ENCODE measurements at regions not wholly inside any gene's neighbourhood (a gene's known extent, or its start where the extent isn't known, plus 50 kb on each side); places are given as distances from the start of the nearest gene placed in this dataset.

DNA sequence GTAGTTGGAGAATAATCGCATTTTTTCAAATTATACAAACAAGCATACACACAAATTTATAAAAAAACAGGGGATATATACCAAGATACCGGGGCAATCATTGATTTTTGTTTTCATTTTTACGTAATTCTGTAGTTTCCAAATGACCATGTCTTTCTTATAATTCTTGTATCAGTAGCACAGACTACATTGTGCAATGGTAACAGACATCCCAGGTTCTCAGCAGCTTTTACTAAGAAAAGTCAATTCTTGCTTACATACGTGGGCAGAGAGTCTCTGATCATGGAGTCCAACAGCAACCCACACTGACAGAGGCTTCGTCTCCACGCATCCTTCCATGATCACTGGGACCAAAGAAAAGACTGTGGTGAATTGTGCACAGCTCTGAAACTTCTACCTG is 441.3 kb downstream of the TBL1XR1 start:
- no peak overlapping the region for H3K4me3 ChIP-seq (replicated peaks; ENCODE audit: insufficient read depth, low read length)
- no peak for DNase-seq (ENCODE audit: low read depth in 1 of 2, low spot score in 1 of 2)
- H3K27me3 ChIP-seq (ENCODE audit: insufficient read depth, poor library complexity, severe bottlenecking): no peaks in the 10 kb centered on the region
- no peak overlapping the region for H3K27ac ChIP-seq (replicated peaks)
- TF ChIP-seq GABPA (IDR thresholded peaks at IDR 0.05; ENCODE audit: low read depth) (no peak), SPI1 (IDR thresholded peaks at IDR 0.05; ENCODE audit: borderline replicate concordance, low read depth) (no peak), POLR2AphosphoS5 (IDR thresholded peaks at IDR 0.05; ENCODE audit: low read depth) (no peak)
- TF ChIP-seq, protein P1, sequence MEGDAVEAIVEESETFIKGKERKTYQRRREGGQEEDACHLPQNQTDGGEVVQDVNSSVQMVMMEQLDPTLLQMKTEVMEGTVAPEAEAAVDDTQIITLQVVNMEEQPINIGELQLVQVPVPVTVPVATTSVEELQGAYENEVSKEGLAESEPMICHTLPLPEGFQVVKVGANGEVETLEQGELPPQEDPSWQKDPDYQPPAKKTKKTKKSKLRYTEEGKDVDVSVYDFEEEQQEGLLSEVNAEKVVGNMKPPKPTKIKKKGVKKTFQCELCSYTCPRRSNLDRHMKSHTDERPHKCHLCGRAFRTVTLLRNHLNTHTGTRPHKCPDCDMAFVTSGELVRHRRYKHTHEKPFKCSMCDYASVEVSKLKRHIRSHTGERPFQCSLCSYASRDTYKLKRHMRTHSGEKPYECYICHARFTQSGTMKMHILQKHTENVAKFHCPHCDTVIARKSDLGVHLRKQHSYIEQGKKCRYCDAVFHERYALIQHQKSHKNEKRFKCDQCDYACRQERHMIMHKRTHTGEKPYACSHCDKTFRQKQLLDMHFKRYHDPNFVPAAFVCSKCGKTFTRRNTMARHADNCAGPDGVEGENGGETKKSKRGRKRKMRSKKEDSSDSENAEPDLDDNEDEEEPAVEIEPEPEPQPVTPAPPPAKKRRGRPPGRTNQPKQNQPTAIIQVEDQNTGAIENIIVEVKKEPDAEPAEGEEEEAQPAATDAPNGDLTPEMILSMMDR (IDR thresholded peaks at IDR 0.05; ENCODE audit: insufficient read depth, low read length): no peak
- TF ChIP-seq, protein P2, sequence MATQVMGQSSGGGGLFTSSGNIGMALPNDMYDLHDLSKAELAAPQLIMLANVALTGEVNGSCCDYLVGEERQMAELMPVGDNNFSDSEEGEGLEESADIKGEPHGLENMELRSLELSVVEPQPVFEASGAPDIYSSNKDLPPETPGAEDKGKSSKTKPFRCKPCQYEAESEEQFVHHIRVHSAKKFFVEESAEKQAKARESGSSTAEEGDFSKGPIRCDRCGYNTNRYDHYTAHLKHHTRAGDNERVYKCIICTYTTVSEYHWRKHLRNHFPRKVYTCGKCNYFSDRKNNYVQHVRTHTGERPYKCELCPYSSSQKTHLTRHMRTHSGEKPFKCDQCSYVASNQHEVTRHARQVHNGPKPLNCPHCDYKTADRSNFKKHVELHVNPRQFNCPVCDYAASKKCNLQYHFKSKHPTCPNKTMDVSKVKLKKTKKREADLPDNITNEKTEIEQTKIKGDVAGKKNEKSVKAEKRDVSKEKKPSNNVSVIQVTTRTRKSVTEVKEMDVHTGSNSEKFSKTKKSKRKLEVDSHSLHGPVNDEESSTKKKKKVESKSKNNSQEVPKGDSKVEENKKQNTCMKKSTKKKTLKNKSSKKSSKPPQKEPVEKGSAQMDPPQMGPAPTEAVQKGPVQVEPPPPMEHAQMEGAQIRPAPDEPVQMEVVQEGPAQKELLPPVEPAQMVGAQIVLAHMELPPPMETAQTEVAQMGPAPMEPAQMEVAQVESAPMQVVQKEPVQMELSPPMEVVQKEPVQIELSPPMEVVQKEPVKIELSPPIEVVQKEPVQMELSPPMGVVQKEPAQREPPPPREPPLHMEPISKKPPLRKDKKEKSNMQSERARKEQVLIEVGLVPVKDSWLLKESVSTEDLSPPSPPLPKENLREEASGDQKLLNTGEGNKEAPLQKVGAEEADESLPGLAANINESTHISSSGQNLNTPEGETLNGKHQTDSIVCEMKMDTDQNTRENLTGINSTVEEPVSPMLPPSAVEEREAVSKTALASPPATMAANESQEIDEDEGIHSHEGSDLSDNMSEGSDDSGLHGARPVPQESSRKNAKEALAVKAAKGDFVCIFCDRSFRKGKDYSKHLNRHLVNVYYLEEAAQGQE (IDR thresholded peaks at IDR 0.05; ENCODE audit: insufficient replicate concordance, low read depth): no peak

DNA sequence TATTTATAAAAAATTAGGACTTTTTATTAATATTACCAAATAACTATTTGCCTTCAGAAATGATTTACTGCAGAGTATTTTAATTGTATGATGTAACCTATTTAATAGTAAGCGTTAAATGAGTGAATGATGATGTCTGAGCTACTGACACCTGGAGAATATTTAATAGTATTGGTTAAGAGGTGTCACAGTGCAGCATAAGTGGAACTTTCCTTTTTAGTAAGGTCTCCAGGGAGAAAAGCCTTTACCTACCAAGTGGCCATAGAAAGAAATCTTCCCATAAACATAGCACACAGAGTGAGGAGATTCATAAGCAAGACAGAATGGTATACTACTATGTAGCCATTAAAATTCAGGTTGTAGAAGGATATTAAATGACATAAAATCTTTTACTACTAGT is 441.7 kb downstream of the TBL1XR1 start:
- H3K4me3 ChIP-seq (replicated peaks; ENCODE audit: insufficient read depth, low read length): no peak overlapping the region
- DNase-seq (ENCODE audit: low read depth in 1 of 2, low spot score in 1 of 2): no peak
- no peak for TF ChIP-seq GABPA (IDR thresholded peaks at IDR 0.05; ENCODE audit: low read depth)
- TF ChIP-seq, protein P2 (IDR thresholded peaks at IDR 0.05; ENCODE audit: insufficient replicate concordance, low read depth): no peak

DNA sequence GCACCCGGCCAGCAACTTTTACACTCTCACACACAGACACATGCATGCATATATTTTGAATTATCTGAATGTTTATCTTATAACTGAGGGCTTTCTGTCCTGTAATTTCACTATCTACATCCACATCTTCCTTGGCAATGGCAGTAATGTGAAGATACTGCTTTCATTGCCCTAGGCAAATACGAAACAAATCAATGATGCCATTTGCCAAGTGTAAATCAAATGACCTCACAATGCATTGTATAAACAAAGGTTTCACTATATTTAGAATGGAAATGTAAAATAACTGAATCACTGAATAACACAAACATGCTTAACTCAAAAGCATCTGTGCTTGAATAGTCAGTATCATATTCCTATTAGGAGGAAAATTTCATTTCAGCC is 455.6 kb downstream of the TBL1XR1 start:
- H3K27me3 ChIP-seq (ENCODE audit: insufficient read depth, poor library complexity, severe bottlenecking): no peaks in the 10 kb centered on the region
- DNase-seq (ENCODE audit: low read depth in 1 of 2, low spot score in 1 of 2): no peak
- H3K27ac ChIP-seq (replicated peaks): no peak overlapping the region
- H3K4me3 ChIP-seq (replicated peaks; ENCODE audit: insufficient read depth, low read length): no peak overlapping the region
- TF ChIP-seq, protein P1 (IDR thresholded peaks at IDR 0.05; ENCODE audit: insufficient read depth, low read length): no peak
- no peak for TF ChIP-seq POLR2AphosphoS5 (IDR thresholded peaks at IDR 0.05; ENCODE audit: low read depth)
- TF ChIP-seq SPI1 (IDR thresholded peaks at IDR 0.05; ENCODE audit: borderline replicate concordance, low read depth): no peak
- TF ChIP-seq, protein P2 (IDR thresholded peaks at IDR 0.05; ENCODE audit: insufficient replicate concordance, low read depth): no peak
- no peak for TF ChIP-seq GABPA (IDR thresholded peaks at IDR 0.05; ENCODE audit: low read depth)

More for the DNA sequence above, 441.7 kb downstream of the TBL1XR1 start:
- Histone ChIP-seq H3K27me3 (ENCODE audit: insufficient read depth, poor library complexity, severe bottlenecking) (no peaks in the 10 kb centered on the region), H3K27ac (replicated peaks) (no peak overlapping the region)
